ENCODE measurements at regions not wholly inside any gene's neighbourhood (a gene's known extent, or its start where the extent isn't known, plus 50 kb on each side); places are given as distances from the start of the nearest gene placed in this dataset.

- TF ChIP-seq CTCF (IDR thresholded peaks at IDR 0.05; ENCODE audit: low read depth, low read length, missing control alignments): no peak
- in situ Hi-C loops (cut with HindIII; ENCODE audit: low sequenced_read_pairs): no loop called here
- DNase-seq (ENCODE audit: low read depth): no peak
- no peak overlapping the region for H3K4me3 ChIP-seq (ENCODE audit: low read depth, low read length)
Measured at GRCh38 chr3:72594615-72595215, 253.5 kb downstream of the SHQ1 start.

DNA sequence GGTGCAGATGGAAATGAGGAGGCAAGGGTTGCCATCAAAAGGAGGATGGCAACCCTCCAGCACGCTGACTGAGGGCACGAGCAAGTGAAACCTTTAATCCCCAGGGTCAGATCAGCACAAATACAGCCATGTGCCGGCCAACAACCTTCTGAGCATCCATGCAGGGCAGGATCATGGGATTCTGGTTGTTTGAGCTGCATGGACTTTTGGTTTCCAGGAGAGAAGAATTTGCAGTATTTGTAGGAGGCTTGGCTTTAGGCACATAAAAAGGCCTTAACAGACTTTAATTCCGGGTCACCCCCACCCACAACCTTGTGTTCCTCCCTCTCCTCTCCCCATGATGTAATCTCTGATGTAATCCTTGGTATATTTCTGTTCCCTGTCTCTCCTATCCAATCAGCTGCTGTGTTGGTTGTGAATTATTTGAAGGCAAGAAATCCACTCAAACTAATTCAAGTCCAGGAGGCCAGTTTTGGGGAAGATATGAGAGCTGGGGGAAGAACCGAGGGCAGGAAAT, 254.3 kb downstream of the SHQ1 start:
- TF ChIP-seq CTCF (IDR thresholded peaks at IDR 0.05; ENCODE audit: low read depth, low read length, missing control alignments): no peak
- DNase-seq (ENCODE audit: low read depth): no peak
- in situ Hi-C loops (cut with HindIII; ENCODE audit: low sequenced_read_pairs): no loop called here
- H3K4me3 ChIP-seq (ENCODE audit: low read depth, low read length): no peak overlapping the region

DNA sequence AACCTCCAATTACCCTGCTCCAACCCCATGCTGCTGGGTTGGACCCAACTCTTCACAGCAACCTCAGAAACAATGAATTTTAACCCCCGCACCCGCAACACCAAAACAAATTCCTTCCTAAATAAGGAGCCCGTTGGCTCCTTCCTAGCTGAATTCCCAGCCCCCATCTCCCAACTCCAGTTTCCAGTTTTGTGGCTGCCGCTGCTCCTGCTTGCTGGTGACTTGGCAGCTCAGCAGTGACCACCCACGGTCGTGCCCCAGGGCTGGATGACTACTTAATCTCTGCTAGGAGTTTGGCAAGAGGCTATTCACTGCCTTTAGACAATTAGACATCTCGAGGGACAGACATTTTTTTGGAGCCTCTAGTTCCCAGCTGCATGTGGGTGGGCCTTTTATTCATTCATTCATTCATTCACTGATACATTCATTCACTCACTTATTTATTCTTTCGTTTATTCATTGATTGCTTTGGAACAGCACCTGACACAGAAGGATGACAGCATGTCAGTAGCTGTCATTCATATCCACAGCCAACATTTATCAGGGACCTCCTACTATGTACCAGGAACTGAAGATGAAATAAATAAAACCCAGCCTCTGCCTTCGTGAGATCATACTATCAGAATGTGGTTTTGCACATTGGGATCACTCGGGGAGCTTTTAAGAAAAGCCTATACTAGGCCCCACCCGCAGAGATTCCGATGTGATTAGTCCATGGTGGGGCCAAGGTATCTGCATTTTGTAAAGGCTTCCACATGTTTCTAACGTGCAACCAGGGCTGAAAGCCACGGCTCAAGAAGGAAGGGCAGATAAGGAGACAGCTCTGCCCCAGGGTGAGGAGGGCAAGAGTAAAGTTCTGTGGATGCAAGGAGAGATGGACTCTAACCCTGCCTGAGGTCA, 256.5 kb downstream of the SHQ1 start:
- TF ChIP-seq CTCF (IDR thresholded peaks at IDR 0.05; ENCODE audit: low read depth, low read length, missing control alignments): no peak
- DNase-seq (ENCODE audit: low read depth): peak; percentile 91
- in situ Hi-C loops (cut with HindIII; ENCODE audit: low sequenced_read_pairs): no loop called here
- H3K4me3 ChIP-seq (ENCODE audit: low read depth, low read length): no peak overlapping the region

DNA sequence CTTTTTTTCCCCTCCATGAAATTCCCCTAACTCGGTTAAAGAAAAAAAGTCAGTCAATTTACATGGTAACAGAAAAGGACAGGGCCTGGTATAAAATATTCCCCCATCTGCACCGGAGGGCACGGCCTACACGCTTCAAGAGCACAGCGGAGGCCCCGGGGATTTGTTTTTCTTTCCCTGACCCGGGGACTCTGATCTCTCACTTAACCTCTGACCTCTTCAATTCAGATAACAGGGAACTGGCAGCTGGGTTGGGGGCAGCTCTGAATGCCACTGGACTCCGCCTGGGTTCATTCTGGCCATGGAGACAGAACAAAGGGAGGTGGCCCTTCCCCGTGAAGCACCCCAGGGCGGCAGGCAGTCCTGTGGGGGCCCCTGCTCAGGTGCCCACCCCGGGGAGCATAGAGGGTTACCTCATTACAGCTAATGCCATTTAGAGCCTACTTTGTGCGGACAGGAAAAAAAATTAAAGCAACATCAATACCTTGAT, 257.5 kb downstream of the SHQ1 start:
- no peak overlapping the region for H3K4me3 ChIP-seq (ENCODE audit: low read depth, low read length)
- in situ Hi-C loops (cut with HindIII; ENCODE audit: low sequenced_read_pairs): no loop called here
- no peak for DNase-seq (ENCODE audit: low read depth)
- TF ChIP-seq CTCF (IDR thresholded peaks at IDR 0.05; ENCODE audit: low read depth, low read length, missing control alignments): no peak

- no peak overlapping the region for H3K4me3 ChIP-seq (ENCODE audit: low read depth, low read length)
- in situ Hi-C loops (cut with HindIII; ENCODE audit: low sequenced_read_pairs): no loop called here
- no peak for TF ChIP-seq CTCF (IDR thresholded peaks at IDR 0.05; ENCODE audit: low read depth, low read length, missing control alignments)
- DNase-seq (ENCODE audit: low read depth): no peak
Measured at GRCh38 chr3:72587282-72587681, 261.0 kb downstream of the SHQ1 start.

- no peak for TF ChIP-seq CTCF (IDR thresholded peaks at IDR 0.05; ENCODE audit: low read depth, low read length, missing control alignments)
- in situ Hi-C loops (cut with HindIII; ENCODE audit: low sequenced_read_pairs): no loop called here
- no peak overlapping the region for H3K4me3 ChIP-seq (ENCODE audit: low read depth, low read length)
- no peak for DNase-seq (ENCODE audit: low read depth)
Measured at GRCh38 chr3:72586694-72587093, 261.6 kb downstream of the SHQ1 start.
